IPS-15b (cell line): ENCODE measurements at regions not wholly inside any gene's neighbourhood (a gene's known extent, or its start where the extent isn't known, plus 50 kb on each side); places are given as distances from the start of the nearest gene placed in this dataset.

Experiments used
- H3K27me3 ChIP-seq: one replicate; pipeline ENCODE4 v1.6.1; 2013; ENCODE audit warnings: low read length; ENCODE audit not compliant: control insufficient read depth, insufficient read depth
- H3K36me3 ChIP-seq: one replicate; pipeline ENCODE4 v1.6.1; 2013; ENCODE audit warnings: low read length; ENCODE audit not compliant: control insufficient read depth, insufficient read depth
- H3K4me1 ChIP-seq: one replicate; pipeline ENCODE4 v1.6.1; 2013; ENCODE audit warnings: mild to moderate bottlenecking, low read length; ENCODE audit not compliant: control insufficient read depth, insufficient read depth
- H3K4me3 ChIP-seq: one replicate; pipeline ENCODE4 v1.5.1; 2013; ENCODE audit warnings: low read depth, low read length
- H3K9ac ChIP-seq: one replicate; pipeline ENCODE4 v1.6.1; 2013; ENCODE audit warnings: low read depth, mild to moderate bottlenecking, low read length
- H3K9me3 ChIP-seq: one replicate; pipeline ENCODE4 v1.6.1; 2013; ENCODE audit warnings: mild to moderate bottlenecking, low read length; ENCODE audit not compliant: control insufficient read depth, insufficient read depth

DNA sequence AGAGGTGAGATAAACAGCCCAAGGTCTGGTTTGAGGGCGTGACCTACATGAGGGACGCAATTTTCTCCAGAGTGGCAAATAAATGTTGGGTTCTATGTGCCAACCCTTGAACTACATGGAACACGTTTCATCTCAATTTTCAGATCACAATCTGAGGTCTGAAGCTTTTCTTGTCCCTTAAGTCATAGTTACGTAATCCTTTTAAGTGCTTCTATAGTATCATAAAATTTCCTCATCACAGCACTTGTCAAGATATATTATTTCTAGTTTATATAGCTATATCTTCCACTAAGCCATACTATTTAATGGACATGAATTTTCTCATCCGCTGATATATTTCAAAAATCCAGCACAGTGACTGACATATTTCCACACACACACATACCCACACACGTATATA is 53.1 kb upstream of the GRIN3A start:
- H3K27me3 ChIP-seq: no peaks in the 10 kb centered on the region
- no peak overlapping the region for H3K9ac ChIP-seq
- H3K4me1 ChIP-seq: no peaks in the 10 kb centered on the region
- no peaks in the 10 kb centered on the region for H3K36me3 ChIP-seq
- H3K9me3 ChIP-seq: no peaks in the 10 kb centered on the region
- no peak overlapping the region for H3K4me3 ChIP-seq
